Progenitor cell of endocrine pancreas (in vitro differentiated cells): ENCODE measurements at regions not wholly inside any gene's neighbourhood (a gene's known extent, or its start where the extent isn't known, plus 50 kb on each side); places are given as distances from the start of the nearest gene placed in this dataset.
A peak's percentile ranks its signal among the peaks of the same experiment; 100 is the strongest.

Experiments
- DNase-seq: peaks from one replicate; pipeline ENCODE4 v3.0.0; 2021; ENCODE audit warnings: low spot score; ENCODE audit not compliant: unreplicated experiment
- H3K27ac Mint-ChIP-seq: 2 replicates; pipeline ENCODE4 v1.8.0; 2021; ENCODE audit warnings: mild to moderate bottlenecking, moderate library complexity, mixed read lengths
- H3K27me3 Mint-ChIP-seq: 2 replicates; pipeline ENCODE4 v1.8.0; 2021; ENCODE audit warnings: mixed read lengths
- H3K36me3 Mint-ChIP-seq: 2 replicates; pipeline ENCODE4 v1.8.0; 2022; ENCODE audit warnings: mixed read lengths; ENCODE audit not compliant: insufficient read depth
- H3K4me1 Mint-ChIP-seq: 2 replicates; pipeline ENCODE4 v1.8.0; 2021; ENCODE audit warnings: low read depth, mixed read lengths
- H3K4me3 Mint-ChIP-seq: 2 replicates; pipeline ENCODE4 v1.8.0; 2021; ENCODE audit warnings: low read depth, mild to moderate bottlenecking, moderate library complexity, mixed read lengths
- H3K9me3 Mint-ChIP-seq: 2 replicates; pipeline ENCODE4 v1.8.0; 2021; ENCODE audit warnings: low read depth, mixed read lengths
- CTCF ChIP-seq: fragments of 200-600 bp; sonication (generic); IDR thresholded peaks from one replicate; pipeline ENCODE4 v1.5.0; 2021; ENCODE audit warnings: antibody characterized with exemption, mild to moderate bottlenecking; ENCODE audit not compliant: unreplicated experiment

DNA sequence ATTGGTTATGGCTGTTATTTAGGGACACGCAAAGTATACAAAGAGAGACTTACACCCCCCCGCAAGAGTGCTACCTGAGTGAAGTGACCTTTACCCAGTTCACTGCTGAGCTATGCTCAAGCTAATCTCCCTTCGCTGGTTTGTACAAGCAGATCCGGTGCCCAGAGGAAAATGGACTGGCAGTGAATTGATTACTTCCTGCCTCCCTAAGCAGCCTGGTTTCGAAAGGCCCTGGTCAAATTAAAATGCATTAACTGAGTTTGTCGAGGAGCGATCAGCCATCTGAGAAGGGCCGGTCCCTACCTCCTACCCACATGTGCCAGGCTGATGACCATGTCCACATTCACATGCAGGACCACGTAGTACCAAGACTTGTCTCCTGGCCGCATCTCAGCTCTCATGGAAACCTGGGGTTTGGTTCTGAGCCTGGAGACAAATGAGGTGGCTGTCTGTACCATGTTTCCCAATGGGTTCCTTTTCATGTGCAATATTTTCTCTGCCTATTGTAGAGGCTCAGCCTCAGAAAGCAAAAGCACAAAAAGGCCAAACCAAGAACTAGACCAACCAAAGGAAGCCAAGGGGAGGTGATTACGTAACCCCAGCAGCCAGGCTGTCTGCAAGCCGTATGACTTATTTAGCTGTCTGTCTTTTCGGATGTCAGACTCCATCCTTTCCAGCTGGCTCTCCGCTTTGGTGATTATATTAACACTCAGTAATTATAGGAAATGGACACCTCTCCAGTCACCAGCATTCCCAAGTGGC is 284.7 kb upstream of the PWP1 start:
- Mint-ChIP-seq H3K9me3 (no peaks in the 10 kb centered on the region), H3K4me3 (no peak overlapping the region), H3K36me3 (no peaks in the 10 kb centered on the region), H3K27ac (peak overlapping the region; percentile 7), H3K27me3 (peaks cover 3% of the 10 kb centered on the region), H3K4me1 (peaks cover 14% of the 10 kb centered on the region)
- DNase-seq: no peak
- no peak for TF ChIP-seq CTCF

DNA sequence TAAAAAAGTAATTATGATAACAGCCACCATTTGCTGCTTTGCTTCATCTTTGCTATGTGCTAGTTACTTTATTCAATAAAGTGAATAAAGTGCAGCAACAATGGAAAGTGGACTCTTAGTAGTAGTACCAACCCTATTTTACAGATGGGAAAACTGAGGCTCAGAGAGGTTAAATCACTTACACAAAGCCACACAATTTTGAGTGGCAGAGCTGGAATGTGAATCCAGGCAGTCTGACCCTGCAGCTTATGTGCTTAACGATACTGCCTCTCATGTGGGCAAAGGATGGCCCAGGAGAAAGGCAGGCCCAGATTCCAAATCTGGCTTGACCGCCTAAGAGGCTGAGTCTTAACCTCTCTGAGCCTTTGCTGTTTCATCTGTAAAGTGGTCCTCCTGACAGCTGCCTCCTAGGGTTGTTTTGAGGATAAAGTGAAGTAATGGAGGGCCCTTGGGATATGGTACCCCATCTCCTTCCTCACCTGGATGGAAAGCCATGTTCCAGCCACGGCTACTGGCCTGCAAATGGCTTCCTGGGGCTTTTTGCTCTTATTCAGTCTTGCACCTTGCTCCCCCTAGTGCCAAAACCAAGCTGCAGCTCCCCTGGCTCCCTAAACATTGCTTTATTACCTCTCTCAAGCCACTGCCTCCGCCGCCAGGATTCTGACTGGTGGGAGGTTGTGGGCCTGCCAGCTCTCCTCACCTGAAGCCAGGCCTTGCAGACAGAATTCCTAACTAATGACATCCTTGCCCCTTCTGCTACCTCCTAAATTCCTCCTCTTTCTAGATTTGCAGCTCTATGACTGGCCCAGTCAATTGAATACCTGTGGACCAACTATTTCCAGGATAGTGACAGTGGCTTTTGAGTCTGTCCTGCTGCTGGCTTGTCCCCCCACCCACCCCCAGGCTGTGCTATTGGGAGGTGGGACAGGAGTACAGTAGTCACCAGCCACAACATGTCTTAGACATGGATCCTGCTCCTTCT is 283.3 kb upstream of the PWP1 start:
- Mint-ChIP-seq H3K27me3 (no peaks in the 10 kb centered on the region), H3K36me3 (no peaks in the 10 kb centered on the region), H3K4me1 (peaks cover 11% of the 10 kb centered on the region), H3K27ac (peak overlapping the region; percentile 83), H3K4me3 (no peak overlapping the region), H3K9me3 (no peaks in the 10 kb centered on the region)
- TF ChIP-seq CTCF: peak; percentile 73
- peak; percentile 40 for DNase-seq

GRCh38 chr12:107404981-107405380 is 280.6 kb upstream of the PWP1 start:
- no peak overlapping the region for H3K4me3 Mint-ChIP-seq
- H3K4me1 Mint-ChIP-seq: peaks cover 6% of the 10 kb centered on the region
- H3K27ac Mint-ChIP-seq: no peak overlapping the region
- DNase-seq: no peak
- no peaks in the 10 kb centered on the region for H3K36me3 Mint-ChIP-seq
- TF ChIP-seq CTCF: peak; percentile 44
- H3K9me3 Mint-ChIP-seq: no peaks in the 10 kb centered on the region
- H3K27me3 Mint-ChIP-seq: no peaks in the 10 kb centered on the region

- Mint-ChIP-seq H3K4me1 (peaks cover 4% of the 10 kb centered on the region), H3K27me3 (no peaks in the 10 kb centered on the region), H3K27ac (no peak overlapping the region), H3K36me3 (no peaks in the 10 kb centered on the region), H3K9me3 (no peaks in the 10 kb centered on the region), H3K4me3 (no peak overlapping the region)
- no peak for DNase-seq
- no peak for TF ChIP-seq CTCF
These were observed 280.2 kb upstream of the PWP1 start for GRCh38 chr12:107405436-107405835.

DNA sequence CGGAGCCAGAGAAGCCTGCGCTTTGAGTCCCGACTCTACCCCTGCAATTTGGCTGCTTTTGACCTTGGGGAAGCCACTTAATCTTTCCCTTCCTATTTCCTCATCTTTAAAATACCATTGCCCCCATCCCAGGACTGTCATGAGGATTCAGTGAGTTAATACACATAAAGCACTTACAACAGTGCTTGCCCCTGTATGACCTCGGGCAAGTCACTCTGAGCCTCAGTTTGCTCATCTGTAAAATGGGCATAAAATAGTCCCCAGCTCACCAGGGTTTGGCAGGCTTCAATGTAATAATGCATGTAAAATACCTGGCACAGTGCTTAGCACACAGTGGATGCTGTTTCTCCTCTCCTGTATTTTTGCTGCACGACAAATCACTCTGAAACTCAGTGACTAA is 278.7 kb upstream of the PWP1 start:
- H3K36me3 Mint-ChIP-seq: no peaks in the 10 kb centered on the region
- no peaks in the 10 kb centered on the region for H3K4me1 Mint-ChIP-seq
- H3K4me3 Mint-ChIP-seq: no peak overlapping the region
- DNase-seq: no peak
- TF ChIP-seq CTCF: no peak
- H3K27me3 Mint-ChIP-seq: no peaks in the 10 kb centered on the region
- H3K27ac Mint-ChIP-seq: no peak overlapping the region
- no peaks in the 10 kb centered on the region for H3K9me3 Mint-ChIP-seq
